ENCODE measurements at regions not wholly inside any gene's neighbourhood (a gene's known extent, or its start where the extent isn't known, plus 50 kb on each side); places are given as distances from the start of the nearest gene placed in this dataset.
"Not testable (repeated sequence)": the region's sequence is repeated elsewhere in the genome, so short reads cannot be mapped to it uniquely, and the experiment has no call there.

GRCh38 chr3:197459571-197459970 lies 96.2 kb downstream of the BDH1 start:
- H2AFZ ChIP-seq (ENCODE audit: low read depth); H3K9ac ChIP-seq; H3K4me2 ChIP-seq; H4K20me1 ChIP-seq (ENCODE audit: insufficient read depth); H3K36me3 ChIP-seq (ENCODE audit: insufficient read depth); H3K27me3 ChIP-seq (ENCODE audit: insufficient read depth, low read depth); H3K27ac ChIP-seq; H3K4me3 ChIP-seq (IDR thresholded peaks at IDR 0.05; ENCODE audit: insufficient read depth, low read depth, low read length); H3K4me1 ChIP-seq (ENCODE audit: low read depth, poor library complexity, severe bottlenecking); H3K79me2 ChIP-seq (ENCODE audit: insufficient read depth, low read depth): not testable (repeated sequence)

- H3K4me1 ChIP-seq (ENCODE audit: low read depth, poor library complexity, severe bottlenecking) = no peaks in the 10 kb centered on the region
- no peak overlapping the region for H3K27ac ChIP-seq
- no peak for TF ChIP-seq CTCF (conservative IDR thresholded peaks at IDR 0.05; ENCODE audit: low read depth, low read length)
- H3K4me2 ChIP-seq = no peak overlapping the region
- H3K9ac ChIP-seq = no peak overlapping the region
- no peak overlapping the region for H3K4me3 ChIP-seq (IDR thresholded peaks at IDR 0.05; ENCODE audit: insufficient read depth, low read depth, low read length)
- H4K20me1 ChIP-seq (ENCODE audit: insufficient read depth) = no peaks in the 10 kb centered on the region
- H2AFZ ChIP-seq (ENCODE audit: low read depth) = no peak overlapping the region
- H3K36me3 ChIP-seq (ENCODE audit: insufficient read depth) = no peaks in the 10 kb centered on the region
- no peaks in the 10 kb centered on the region for H3K79me2 ChIP-seq (ENCODE audit: insufficient read depth, low read depth)
- H3K27me3 ChIP-seq (ENCODE audit: insufficient read depth, low read depth) = no peaks in the 10 kb centered on the region; the same call in 1 of the 2 replicates
Measured at GRCh38 chr3:197458906-197459470, 96.8 kb downstream of the BDH1 start.

- H3K79me2 ChIP-seq (ENCODE audit: insufficient read depth, low read depth) = no peaks in the 10 kb centered on the region
- no peak overlapping the region for H3K9ac ChIP-seq
- H3K4me3 ChIP-seq (IDR thresholded peaks at IDR 0.05; ENCODE audit: insufficient read depth, low read depth, low read length) = no peak overlapping the region
- H3K27me3 ChIP-seq (ENCODE audit: insufficient read depth, low read depth) = no peaks in the 10 kb centered on the region; the same call in 1 of the 2 replicates
- H3K27ac ChIP-seq = no peak overlapping the region
- no peaks in the 10 kb centered on the region for H4K20me1 ChIP-seq (ENCODE audit: insufficient read depth)
- no peak; the same call in 1 of the 2 replicates for TF ChIP-seq CTCF (conservative IDR thresholded peaks at IDR 0.05; ENCODE audit: low read depth, low read length)
- no peaks in the 10 kb centered on the region for H3K36me3 ChIP-seq (ENCODE audit: insufficient read depth)
- H3K4me1 ChIP-seq (ENCODE audit: low read depth, poor library complexity, severe bottlenecking) = no peaks in the 10 kb centered on the region
- no peak overlapping the region for H3K4me2 ChIP-seq
- no peak overlapping the region; the same call in 1 of the 2 replicates for H2AFZ ChIP-seq (ENCODE audit: low read depth)
Measured at GRCh38 chr3:197458179-197458707, 97.5 kb downstream of the BDH1 start.

- Histone ChIP-seq H4K20me1 (ENCODE audit: insufficient read depth) (no peaks in the 10 kb centered on the region), H3K36me3 (ENCODE audit: insufficient read depth) (no peaks in the 10 kb centered on the region), H3K4me2 (peak overlapping the region; percentile 59), H3K4me1 (ENCODE audit: low read depth, poor library complexity, severe bottlenecking) (no peaks in the 10 kb centered on the region), H2AFZ (ENCODE audit: low read depth) (peak overlapping the region; percentile 99), H3K79me2 (ENCODE audit: insufficient read depth, low read depth) (no peaks in the 10 kb centered on the region), H3K27me3 (ENCODE audit: insufficient read depth, low read depth) (no peaks in the 10 kb centered on the region; the same call in 1 of the 2 replicates), H3K4me3 (IDR thresholded peaks at IDR 0.05; ENCODE audit: insufficient read depth, low read depth, low read length) (peak overlapping the region; percentile 48), H3K27ac (peak overlapping the region; percentile 15; the same call in 1 of the 2 replicates), H3K9ac (peak overlapping the region; percentile 71)
- TF ChIP-seq CTCF (conservative IDR thresholded peaks at IDR 0.05; ENCODE audit: low read depth, low read length) = no peak
Measured at GRCh38 chr3:197456261-197457091, 99.3 kb downstream of the BDH1 start.

- H3K27me3 ChIP-seq (ENCODE audit: insufficient read depth, low read depth); H3K36me3 ChIP-seq (ENCODE audit: insufficient read depth); H3K27ac ChIP-seq; H3K79me2 ChIP-seq (ENCODE audit: insufficient read depth, low read depth); H3K9ac ChIP-seq; H2AFZ ChIP-seq (ENCODE audit: low read depth); H3K4me1 ChIP-seq (ENCODE audit: low read depth, poor library complexity, severe bottlenecking); H3K4me2 ChIP-seq; H4K20me1 ChIP-seq (ENCODE audit: insufficient read depth); H3K4me3 ChIP-seq (IDR thresholded peaks at IDR 0.05; ENCODE audit: insufficient read depth, low read depth, low read length): not testable (repeated sequence)
Measured at GRCh38 chr3:197454841-197455240, 100.9 kb downstream of the BDH1 start.

Data from KMS-11 (cell line).